Activated CD8-positive, alpha-beta memory T cell treated with anti-CD3 and anti-CD28 coated beads for 24 hours (primary cell): ENCODE measurements at regions not wholly inside any gene's neighbourhood (a gene's known extent, or its start where the extent isn't known, plus 50 kb on each side); places are given as distances from the start of the nearest gene placed in this dataset.
"Not testable (repeated sequence)": the region's sequence is repeated elsewhere in the genome, so short reads cannot be mapped to it uniquely, and the experiment has no call there.

Source experiments
- DNase-seq: peaks from one replicate; pipeline ENCODE4 v3.0.0-alpha.2; 2020

DNA sequence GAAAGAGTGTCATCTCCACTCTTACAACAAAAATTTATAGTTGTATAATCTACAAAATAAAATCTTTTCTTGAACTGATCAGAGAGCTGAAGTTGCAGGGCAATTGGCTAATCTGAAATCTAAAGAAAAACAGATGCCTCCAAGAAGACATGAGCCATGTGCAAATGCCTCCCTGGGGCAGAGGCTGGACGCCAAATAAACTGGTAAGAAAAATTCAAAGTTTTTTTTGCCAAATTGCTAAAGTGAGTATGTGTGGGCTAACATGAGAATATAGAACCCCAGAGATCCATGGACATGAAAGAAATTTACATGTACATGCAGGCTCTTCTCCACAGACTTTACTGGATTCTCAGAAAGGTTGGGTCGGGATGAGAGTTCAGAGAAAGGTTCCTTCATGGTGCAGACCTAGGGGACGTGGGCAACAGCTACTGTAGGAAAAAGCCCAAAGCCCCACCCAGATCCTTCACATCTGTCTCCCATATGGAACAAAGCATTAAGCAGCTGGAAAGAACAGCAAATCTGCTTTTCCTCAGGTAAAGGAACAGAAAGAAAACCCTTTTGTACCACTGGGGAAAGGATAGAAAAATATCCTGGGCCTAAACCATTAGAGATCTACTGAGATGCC, 90.5 kb upstream of the SIRPG start:
- no peak for DNase-seq

DNA sequence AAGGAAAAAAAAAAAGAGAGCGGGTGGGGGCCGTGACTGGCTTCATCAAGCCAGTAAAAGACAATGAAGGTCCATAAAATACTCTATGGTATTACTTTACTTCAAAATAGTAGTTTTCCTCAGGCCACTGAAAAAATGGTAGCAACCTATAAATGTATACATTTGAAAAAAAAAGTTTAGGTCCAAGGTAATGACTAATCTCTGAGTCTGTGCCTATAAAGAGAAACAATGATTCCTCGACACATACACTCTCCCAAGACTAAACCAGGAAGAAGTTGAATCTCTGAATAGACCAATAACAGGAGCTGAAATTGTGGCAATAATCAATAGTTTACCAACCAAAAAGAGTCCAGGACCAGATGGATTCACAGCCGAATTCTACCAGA, 84.5 kb upstream of the SIRPG start:
- not testable (repeated sequence) for DNase-seq

DNA sequence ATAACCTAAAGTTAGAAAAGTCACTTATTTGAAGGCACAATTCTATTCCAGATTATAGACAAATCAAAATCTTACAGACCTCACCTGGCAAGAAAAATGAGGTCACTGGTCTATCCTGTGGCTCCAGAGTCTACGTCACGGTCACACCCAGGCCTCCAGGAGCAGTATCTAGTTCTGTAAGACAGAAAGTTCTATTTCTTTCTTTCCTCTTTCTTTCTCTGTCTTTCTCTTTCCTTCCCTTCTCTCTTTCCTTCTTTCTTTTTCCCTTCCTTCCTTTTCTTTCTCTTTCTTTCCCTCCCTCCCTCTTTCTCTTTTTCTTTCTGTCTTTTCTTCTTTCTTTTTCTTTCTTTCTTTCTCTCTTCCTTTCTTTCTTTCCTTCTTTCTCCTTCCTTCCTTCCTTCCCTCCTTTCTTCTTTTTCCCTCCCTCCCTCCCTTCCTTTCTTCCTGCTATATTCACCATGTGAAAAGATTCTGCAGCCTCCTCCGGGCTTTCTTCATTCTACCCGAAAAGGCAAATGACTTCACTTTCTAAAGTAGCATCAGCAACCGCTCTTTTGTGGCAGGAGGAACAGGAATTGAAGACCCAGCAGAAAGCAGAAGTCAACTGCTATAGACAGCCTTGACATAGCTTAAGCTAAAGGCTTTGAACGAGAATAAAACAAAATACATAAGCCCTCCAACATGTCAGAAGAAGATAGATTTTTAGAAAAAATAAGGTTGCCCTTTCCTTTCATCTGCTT, 83.9 kb upstream of the SIRPG start:
- DNase-seq = no peak

DNA sequence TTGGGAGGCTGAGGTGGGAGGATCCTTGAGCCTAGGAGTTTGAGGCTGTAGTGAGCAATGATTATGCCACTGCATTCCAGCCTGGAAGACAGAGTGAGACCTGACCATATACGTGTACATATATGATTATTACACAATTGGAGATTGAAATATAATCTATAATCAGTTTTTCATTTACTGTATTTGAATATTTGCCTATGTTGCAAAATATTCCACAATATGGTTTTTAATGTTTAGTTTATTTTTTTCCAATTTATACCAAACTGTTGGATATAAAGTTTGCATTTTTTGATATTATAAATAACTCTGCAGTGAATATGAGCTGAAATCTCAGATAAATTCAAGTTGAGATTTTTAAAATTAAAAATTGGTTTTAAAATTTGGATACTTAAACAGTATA, 79.6 kb upstream of the SIRPG start:
- no peak for DNase-seq

GRCh38 chr20:1735417-1736089, 78.0 kb upstream of the SIRPG start:
- no peak for DNase-seq

- DNase-seq = no peak
These were observed 76.8 kb upstream of the SIRPG start for GRCh38 chr20:1734269-1734858.

- DNase-seq = peak; percentile 64
These were observed 74.3 kb upstream of the SIRPG start for GRCh38 chr20:1731828-1732375.

GRCh38 chr20:1730981-1731711, 73.6 kb upstream of the SIRPG start:
- DNase-seq = peak; percentile 58

DNA sequence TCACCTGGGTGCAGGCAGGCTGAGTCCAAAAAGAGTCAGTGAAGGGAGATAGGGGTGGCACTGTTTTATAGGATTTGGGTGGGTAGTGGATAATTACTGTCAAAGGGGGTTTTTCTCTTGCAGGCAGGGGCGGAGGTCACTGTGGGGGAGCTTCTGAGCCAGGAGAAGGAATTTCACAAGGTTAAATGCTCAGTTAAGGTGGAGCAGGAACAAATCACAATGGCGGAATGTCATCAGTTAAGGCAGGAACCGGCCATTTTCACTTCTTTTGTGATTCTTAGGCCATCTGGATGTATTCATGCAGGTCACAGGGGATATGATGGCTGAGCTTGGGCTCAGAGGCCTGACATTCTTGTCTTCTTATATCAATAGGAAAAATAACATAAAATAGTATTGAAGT, 69.7 kb upstream of the SIRPG start:
- not testable (repeated sequence) for DNase-seq

GRCh38 chr20:1724901-1725300, 67.3 kb upstream of the SIRPG start:
- DNase-seq = no peak

DNA sequence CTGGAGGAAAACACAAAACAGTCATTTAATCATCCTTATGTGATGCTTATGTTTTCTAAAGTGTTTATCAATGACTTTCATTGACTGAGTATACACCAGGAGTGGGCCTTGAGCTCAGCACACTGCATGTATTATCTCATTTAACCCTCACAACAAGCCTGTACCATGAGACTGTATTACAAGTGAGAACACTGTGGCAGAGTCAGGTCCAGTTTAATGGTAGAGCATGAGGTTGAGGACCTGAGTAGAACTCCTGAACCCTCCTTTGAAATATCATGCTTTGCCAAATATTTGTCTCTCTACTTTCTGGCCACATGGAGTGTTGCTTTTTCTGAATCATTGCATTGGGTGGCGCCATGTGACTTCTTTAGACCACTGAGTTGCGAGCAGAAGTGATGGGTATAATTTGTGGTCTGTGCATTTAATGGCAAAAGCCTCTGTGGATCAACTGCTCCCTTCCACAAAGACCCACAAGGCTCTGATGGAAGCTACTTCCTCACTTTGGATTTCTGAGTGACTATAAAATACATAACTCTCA, 65.0 kb upstream of the SIRPG start:
- DNase-seq = no peak

GRCh38 chr20:1721687-1722512, 64.3 kb upstream of the SIRPG start:
- no peak for DNase-seq

DNA sequence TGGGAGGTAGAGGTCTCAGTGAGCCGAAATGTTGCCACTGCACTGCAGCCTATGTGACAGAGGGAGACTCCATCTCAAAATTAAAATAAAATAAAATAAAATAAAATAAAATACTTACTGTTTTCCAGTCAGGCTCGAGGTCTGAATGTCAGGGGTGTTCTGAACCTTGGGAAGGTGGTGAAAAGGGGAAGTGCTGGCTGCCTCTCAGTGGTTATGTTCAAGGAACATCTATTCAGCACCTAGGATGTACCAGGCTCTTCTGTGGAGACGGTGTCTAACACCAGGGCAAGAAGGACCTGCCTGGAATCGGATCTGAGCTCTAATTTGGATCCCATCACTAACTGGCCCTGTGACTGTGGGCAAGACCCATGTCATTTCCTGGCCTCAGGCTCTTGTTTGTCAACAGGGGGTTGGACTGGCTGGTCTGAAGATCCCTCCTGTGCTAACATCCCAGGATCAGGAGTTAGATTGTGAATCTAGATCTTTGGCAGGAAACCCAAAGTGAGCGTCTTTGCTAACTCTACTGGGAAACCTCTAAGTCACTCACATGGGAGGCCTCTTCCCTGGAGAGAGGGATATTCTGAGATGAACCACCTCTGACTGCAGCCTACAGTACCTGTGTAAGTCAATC, 63.4 kb upstream of the SIRPG start:
- DNase-seq = no peak

DNA sequence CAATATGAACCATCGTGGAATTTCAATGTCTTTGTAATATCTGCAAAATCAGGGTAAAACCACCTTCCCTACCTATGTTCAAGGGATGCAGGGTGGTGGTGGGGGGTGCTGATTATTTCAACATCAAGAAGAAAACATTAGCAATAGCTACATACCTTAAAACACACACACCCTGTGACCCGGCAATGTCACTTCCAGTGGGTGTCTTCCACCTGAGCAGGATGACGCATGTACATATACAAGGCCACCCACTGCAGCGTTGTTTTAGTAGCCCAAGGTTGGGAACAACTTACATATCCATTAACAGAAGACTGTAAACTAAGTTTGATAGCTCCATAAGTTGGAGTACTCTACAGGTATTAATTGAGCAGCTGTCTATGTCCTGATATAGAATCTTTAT, 62.6 kb upstream of the SIRPG start:
- no peak for DNase-seq

- DNase-seq = no peak
These were observed 61.2 kb upstream of the SIRPG start for GRCh38 chr20:1718604-1719384.

GRCh38 chr20:1712634-1713624, 55.4 kb upstream of the SIRPG start:
- no peak for DNase-seq

GRCh38 chr20:1711826-1712601, 54.4 kb upstream of the SIRPG start:
- DNase-seq = no peak

DNA sequence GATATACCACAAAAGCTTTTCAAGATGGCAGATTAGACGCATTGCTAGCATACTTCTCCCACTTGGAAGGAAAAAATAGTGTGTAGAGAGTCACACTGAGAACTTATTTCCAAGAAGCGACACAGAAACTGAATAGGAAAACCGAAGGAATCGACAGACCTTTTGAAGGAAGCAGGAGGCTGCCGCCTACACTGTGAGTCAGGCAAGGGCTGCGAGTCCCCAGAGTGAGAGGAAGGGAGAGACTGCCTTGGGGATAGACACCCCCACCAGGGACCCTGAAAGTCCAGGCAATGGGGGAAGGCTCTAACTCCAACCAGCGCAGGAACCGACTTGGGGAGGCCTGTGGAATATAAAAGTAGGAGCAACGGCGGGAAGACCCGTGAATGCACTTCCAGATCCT, 53.7 kb upstream of the SIRPG start:
- DNase-seq = no peak
